IMR-90 (cell line): ENCODE measurements at regions not wholly inside any gene's neighbourhood (a gene's known extent, or its start where the extent isn't known, plus 50 kb on each side); places are given as distances from the start of the nearest gene placed in this dataset.

Experiments
- ATAC-seq: fragments of 200-7000 bp; cut with Tn5 transposase; 2 replicates; pipeline ENCODE4 v1.9.1; 2020; ENCODE audit warnings: low read depth, mild to moderate bottlenecking, moderate library complexity
- BruUV-seq: library from RNA; stranded (reverse); fragments of 400-500 nt; replicated peaks from 2 replicates; lab custom pipeline; 2021; lab: Mats Ljungman, UMichigan
- CTCF ChIA-PET: fragments of 300-600 bp; formaldehyde crosslinking; extraction: SDS; loops from one replicate; lab custom pipeline; 2021; ENCODE audit warnings: antibody characterized with exemption; lab: Yijun Ruan, JAX
- POLR2A ChIA-PET: fragments of 300-600 bp; sonication (Branson Sonifier 250); formaldehyde crosslinking; loops from one replicate; lab custom pipeline; 2022; ENCODE audit warnings: antibody characterized with exemption; ENCODE audit not compliant: unreplicated experiment; lab: Charles Lee
- DNase-seq: peaks from one replicate; pipeline ENCODE4 v3.0.0; 2013
- H2AFZ ChIP-seq: replicated peaks from 2 replicates; pipeline ENCODE3; 2013; ENCODE audit warnings: low read length, mild to moderate bottlenecking; ENCODE audit not compliant: poor library complexity
- H2AK5ac ChIP-seq: 2 replicates; pipeline ENCODE4 v1.6.1; 2013; ENCODE audit warnings: low read depth, low read length, inconsistent platforms
- H2AK9ac ChIP-seq: replicated peaks from 2 replicates; pipeline ENCODE3; 2013; ENCODE audit warnings: mild to moderate bottlenecking, low read depth, low read length, moderate library complexity; ENCODE audit not compliant: poor library complexity
- H2BK120ac ChIP-seq: 2 replicates; pipeline ENCODE4 v1.6.1; 2013; ENCODE audit warnings: low read depth, low read length, inconsistent platforms
- H2BK15ac ChIP-seq: 3 replicates; pipeline ENCODE4 v1.6.1; 2013; ENCODE audit warnings: low read depth, low read length, inconsistent platforms
- H2BK20ac ChIP-seq: 2 replicates; pipeline ENCODE4 v1.6.1; 2013; ENCODE audit warnings: low read depth, mild to moderate bottlenecking, inconsistent platforms, low read length, moderate library complexity
- H2BK5ac ChIP-seq: 2 replicates; pipeline ENCODE4 v1.6.1; 2013; ENCODE audit warnings: mild to moderate bottlenecking, low read depth, low read length, inconsistent platforms; ENCODE audit not compliant: poor library complexity, severe bottlenecking
- H3K14ac ChIP-seq: replicated peaks from 2 replicates; pipeline ENCODE4 v1.6.1; 2013; ENCODE audit warnings: low read depth, low read length, inconsistent platforms
- H3K18ac ChIP-seq: 2 replicates; pipeline ENCODE4 v1.6.1; 2013; ENCODE audit warnings: low read depth, low read length, control low read depth
- H3K23ac ChIP-seq: 2 replicates; pipeline ENCODE4 v1.6.1; 2013; ENCODE audit warnings: low read depth, low read length, inconsistent platforms
- H3K27ac ChIP-seq: 2 replicates; pipeline ENCODE4 v1.5.1; 2013; ENCODE audit warnings: mild to moderate bottlenecking, control low read depth, low read length; ENCODE audit not compliant: insufficient read depth
- H3K27me3 ChIP-seq: 2 replicates; pipeline ENCODE4 v1.6.1; 2013; ENCODE audit warnings: low read length; ENCODE audit not compliant: control insufficient read depth, insufficient read depth
- H3K36me3 ChIP-seq: 2 replicates; pipeline ENCODE4 v1.6.1; 2013; ENCODE audit warnings: low read length, mixed read lengths; ENCODE audit not compliant: control insufficient read depth, insufficient read depth
- H3K4ac ChIP-seq: 2 replicates; pipeline ENCODE4 v1.6.1; 2013; ENCODE audit warnings: low read depth, low read length, inconsistent platforms
- H3K4me1 ChIP-seq: 2 replicates; pipeline ENCODE4 v1.6.1; 2013; ENCODE audit warnings: low read length, mixed read lengths; ENCODE audit not compliant: control insufficient read depth, insufficient read depth
- H3K4me2 ChIP-seq: 2 replicates; pipeline ENCODE4 v1.6.1; 2013; ENCODE audit warnings: low read depth, mild to moderate bottlenecking, control low read depth, low read length, moderate library complexity
- H3K4me3 ChIP-seq: 2 replicates; pipeline ENCODE4 v1.5.1; 2013; ENCODE audit warnings: low read depth, mild to moderate bottlenecking, control low read depth, low read length, moderate library complexity; ENCODE audit not compliant: insufficient read depth
- H3K56ac ChIP-seq: 2 replicates; pipeline ENCODE4 v1.6.1; 2013; ENCODE audit warnings: low read length, inconsistent platforms; ENCODE audit not compliant: insufficient read depth; ENCODE audit errors: extremely low read depth
- H3K79me1 ChIP-seq, 2 experiments: 2 replicates each; pipeline ENCODE4 v1.6.1; 2013; ENCODE audit warnings: low read length in 2 of 2, inconsistent platforms in 1 of 2, low read depth in 1 of 2
- H3K9ac ChIP-seq: 2 replicates; pipeline ENCODE4 v1.6.1; 2013; ENCODE audit warnings: low read depth, low read length, control low read depth
- H3K9me1 ChIP-seq: 2 replicates; pipeline ENCODE4 v1.6.1; 2013; ENCODE audit warnings: low read length, inconsistent platforms; ENCODE audit not compliant: insufficient read depth
- H3K9me3 ChIP-seq: 2 replicates; pipeline ENCODE4 v1.6.1; 2013; ENCODE audit warnings: low read length; ENCODE audit not compliant: control insufficient read depth, insufficient read depth
- H4K20me1 ChIP-seq: 2 replicates; pipeline ENCODE4 v1.6.1; 2013; ENCODE audit warnings: low read length, inconsistent platforms; ENCODE audit not compliant: insufficient read depth
- H4K5ac ChIP-seq: 2 replicates; pipeline ENCODE4 v1.6.1; 2013; ENCODE audit warnings: mild to moderate bottlenecking, low read depth, low read length, control low read depth
- H4K8ac ChIP-seq, 2 experiments: 2 replicates each; pipeline ENCODE4 v1.6.1; 2013; ENCODE audit warnings: low read depth in 2 of 2, low read length in 2 of 2, control low read depth in 1 of 2, inconsistent platforms in 1 of 2
- H4K91ac ChIP-seq: 2 replicates; pipeline ENCODE4 v1.6.1; 2013; ENCODE audit warnings: low read depth, low read length, inconsistent platforms; ENCODE audit not compliant: insufficient read depth
- BHLHE40 ChIP-seq: fragments of 150-350 bp; IDR thresholded peaks from 2 replicates; pipeline ENCODE4 v1.6.1; 2016; ENCODE audit warnings: mild to moderate bottlenecking, low read depth, low read length
- CEBPB ChIP-seq: IDR thresholded peaks from 2 replicates; pipeline ENCODE4 v1.6.1; 2012; ENCODE audit warnings: low read depth, low read length, improper control_type of control experiment
- CHD1 ChIP-seq: IDR thresholded peaks from 2 replicates; pipeline ENCODE4 v1.6.1; 2012; ENCODE audit warnings: low read depth, low read length, improper control_type of control experiment
- CTCF ChIP-seq: conservative IDR thresholded peaks from 2 replicates; pipeline ENCODE4 v1.5.1; 2012; ENCODE audit warnings: mild to moderate bottlenecking, low read depth, low read length, improper control_type of control experiment
- ELK1 ChIP-seq: fragments of 150-350 bp; IDR thresholded peaks from 2 replicates; pipeline ENCODE4 v1.6.1; 2016; ENCODE audit warnings: low read depth, mild to moderate bottlenecking, low read length, moderate library complexity, borderline replicate concordance
- FOS ChIP-seq: fragments of 150-350 bp; IDR thresholded peaks from 2 replicates; pipeline ENCODE4 v1.6.1; 2016; ENCODE audit warnings: low read depth, low read length
- MAFK ChIP-seq: IDR thresholded peaks from 2 replicates; pipeline ENCODE4 v1.6.1; 2012; ENCODE audit warnings: low read depth, low read length, improper control_type of control experiment
- MAZ ChIP-seq: IDR thresholded peaks from 2 replicates; pipeline ENCODE4 v1.6.1; 2012; ENCODE audit warnings: low read depth, mild to moderate bottlenecking, low read length, improper control_type of control experiment, moderate library complexity, borderline replicate concordance
- MXI1 ChIP-seq: IDR thresholded peaks from 2 replicates; pipeline ENCODE4 v1.6.1; 2012; ENCODE audit warnings: low read depth, mild to moderate bottlenecking, low read length, moderate library complexity, borderline replicate concordance
- NFE2L2 ChIP-seq: fragments of 150-350 bp; IDR thresholded peaks from 2 replicates; pipeline ENCODE4 v1.6.1; 2016; ENCODE audit warnings: low read depth, mild to moderate bottlenecking, low read length
- POLR2A ChIP-seq: IDR thresholded peaks from 2 replicates; pipeline ENCODE4 v1.6.1; 2012; ENCODE audit warnings: mild to moderate bottlenecking, low read depth, low read length
- RAD21 ChIP-seq: IDR thresholded peaks from 2 replicates; pipeline ENCODE4 v1.6.1; 2012; ENCODE audit warnings: low read length, improper control_type of control experiment
- RCOR1 ChIP-seq: IDR thresholded peaks from 2 replicates; pipeline ENCODE4 v1.6.1; 2012; ENCODE audit warnings: mild to moderate bottlenecking, low read length, improper control_type of control experiment; ENCODE audit not compliant: insufficient replicate concordance
- RFX5 ChIP-seq: IDR thresholded peaks from 2 replicates; pipeline ENCODE4 v1.8.0; 2012; ENCODE audit warnings: low read depth, mild to moderate bottlenecking, low read length, moderate library complexity
- SMC3 ChIP-seq: fragments of 150-350 bp; IDR thresholded peaks from 2 replicates; pipeline ENCODE4 v1.6.1; 2016; ENCODE audit warnings: low read depth, mild to moderate bottlenecking, antibody characterized with exemption, low read length, moderate library complexity
- USF2 ChIP-seq: fragments of 150-350 bp; IDR thresholded peaks from 2 replicates; pipeline ENCODE4 v1.6.1; 2017; ENCODE audit warnings: mild to moderate bottlenecking, antibody characterized with exemption, low read length, low read depth
- WGBS, 2 experiments: methylation state at CpG; one replicate each; pipeline versions ENCODE4 v1.1.5 to v1.1.7; 2013; ENCODE audit warnings: missing lambda C conversion rate in 2 of 2; ENCODE audit not compliant: insufficient read length in 1 of 2; ENCODE audit errors: extremely low coverage in 2 of 2; 5-methylcytosine and 5-hydroxymethylcytosine counted together
- dilution Hi-C: fragments of 300-500 bp; cut with HindIII; formaldehyde crosslinking; loops from one replicate; pipeline ENCODE4 v1.14.3; 2018; ENCODE audit warnings: low sequenced_read_pairs; ENCODE audit not compliant: unreplicated experiment
- in situ Hi-C: fragments of 300-500 bp; cut with MboI; formaldehyde crosslinking; loops from 3 replicates; pipeline ENCODE4 v1.14.3; 2019; ENCODE audit warnings: low sequenced_read_pairs, inconsistent platforms, mixed read lengths
- intact Hi-C: fragments of 100-400 bp; cut with micrococcal nuclease; formaldehyde crosslinking; loops from 2 replicates; pipeline ENCODE4 v1.10.0; 2022

GRCh38 chr2:9685637-9686036, 54.8 kb upstream of the YWHAQ start:
- Histone ChIP-seq H2BK120ac (no peak overlapping the region), H3K79me1 (no peaks in the 10 kb centered on the region), H3K4me1 (peaks cover 3% of the 10 kb centered on the region; the same call in 1 of the 2 replicates), H4K91ac (no peak overlapping the region), H2BK20ac (no peak overlapping the region), H2AK9ac (no peak overlapping the region), H4K5ac (no peak overlapping the region), H3K9ac (no peak overlapping the region), H2BK5ac (no peak overlapping the region), H3K4me2 (no peak overlapping the region), H3K4ac (no peak overlapping the region), H3K27ac (no peak overlapping the region), H2AK5ac (no peak overlapping the region), H3K27me3 (no peaks in the 10 kb centered on the region), H3K14ac (no peak overlapping the region), H3K9me3 (no peaks in the 10 kb centered on the region), H3K4me3 (no peak overlapping the region), H2BK15ac (no peak overlapping the region), H3K18ac (no peak overlapping the region), H3K9me1 (0 out of 2 replicates have a peak, but pooled peaks cover 3% of the 10 kb centered on the region), H4K8ac (no peak overlapping the region), H2AFZ (no peak overlapping the region), H3K23ac (no peak overlapping the region), H3K36me3 (no peaks in the 10 kb centered on the region), H3K56ac (no peak overlapping the region), H4K20me1 (no peaks in the 10 kb centered on the region)
- ChIA-PET POLR2A (no interaction called here), CTCF (no interaction called here)
- dilution Hi-C loops: no loop called here
- ATAC-seq (no peak), DNase-seq (no peak)
- BruUV-seq: no TSS peak
- in situ Hi-C loops: no loop called here
- no CpG with 5 or more reads among the region's 4 CpGs for WGBS, 2 experiments
- TF ChIP-seq ELK1 (no peak), POLR2A (no peak), RCOR1 (no peak), RFX5 (no peak), CEBPB (no peak), CHD1 (no peak), USF2 (no peak), SMC3 (no peak), BHLHE40 (no peak), MAFK (no peak), MAZ (no peak), NFE2L2 (no peak), CTCF (no peak), MXI1 (no peak), FOS (no peak), RAD21 (no peak)
- intact Hi-C loops: no loop called here
